ENCODE measurements at regions not wholly inside any gene's neighbourhood (a gene's known extent, or its start where the extent isn't known, plus 50 kb on each side); places are given as distances from the start of the nearest gene placed in this dataset.

DNA sequence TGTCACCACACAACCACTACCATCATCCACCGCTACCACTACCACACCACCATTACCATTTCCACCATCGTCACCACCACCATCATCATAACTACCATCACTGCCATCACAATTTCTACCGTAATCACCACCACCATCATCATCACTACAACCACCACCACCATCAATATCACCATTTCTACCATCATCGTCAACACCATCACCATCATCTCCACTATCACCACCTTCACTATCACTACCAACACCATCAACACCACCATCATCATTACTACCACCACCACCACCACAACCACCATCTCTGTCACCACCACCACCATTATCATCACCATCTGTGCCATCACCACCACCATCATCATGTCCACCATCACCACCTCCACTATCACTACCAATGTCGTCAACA, 524.5 kb upstream of the C16orf82 start:
- Histone ChIP-seq H3K4me1 (ENCODE audit: insufficient read depth, low read length) (no peaks in the 10 kb centered on the region), H3K9me3 (ENCODE audit: insufficient read depth, low read depth, low read length) (peaks cover 2% of the 10 kb centered on the region; the same call in 1 of the 2 replicates), H3K27ac (ENCODE audit: low read depth, low read length) (no peak overlapping the region), H3K27me3 (ENCODE audit: insufficient read depth, low read length) (no peaks in the 10 kb centered on the region), H3K9ac (ENCODE audit: low read depth, low read length) (no peak overlapping the region), H3K4me3 (ENCODE audit: low read length) (no peak overlapping the region), H3K36me3 (ENCODE audit: insufficient read depth, low read length) (no peaks in the 10 kb centered on the region)
- 94% methylated on average over 5 of the region's 5 CpGs for WGBS

DNA sequence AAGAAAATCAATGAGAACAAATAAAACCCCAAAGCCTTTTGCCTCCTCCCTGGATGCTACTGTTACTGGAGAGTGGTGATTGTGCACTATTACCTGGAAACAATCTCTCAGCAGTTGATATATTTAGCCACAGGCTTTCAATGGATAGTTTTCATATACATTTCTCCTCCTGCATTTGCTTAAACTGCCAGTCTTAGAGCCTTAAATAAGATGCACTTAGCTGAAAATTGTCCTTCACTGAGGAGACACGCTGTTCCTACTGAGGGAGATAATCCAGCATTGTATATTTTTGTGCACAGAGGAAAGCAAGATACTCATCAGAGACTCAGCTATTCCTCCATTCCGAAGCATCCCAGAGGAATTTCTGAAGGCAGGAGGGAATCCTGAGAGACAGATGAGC, 520.2 kb upstream of the C16orf82 start:
- H3K27me3 ChIP-seq (ENCODE audit: insufficient read depth, low read length), result no peaks in the 10 kb centered on the region
- no peak overlapping the region for H3K9ac ChIP-seq (ENCODE audit: low read depth, low read length)
- peaks cover 2% of the 10 kb centered on the region; the same call in 1 of the 2 replicates for H3K9me3 ChIP-seq (ENCODE audit: insufficient read depth, low read depth, low read length)
- H3K4me3 ChIP-seq (ENCODE audit: low read length), result no peak overlapping the region
- peaks cover 5% of the 10 kb centered on the region for H3K4me1 ChIP-seq (ENCODE audit: insufficient read depth, low read length)
- H3K36me3 ChIP-seq (ENCODE audit: insufficient read depth, low read length), result no peaks in the 10 kb centered on the region
- 87% methylated on average over 2 of the region's 2 CpGs for WGBS
- H3K27ac ChIP-seq (ENCODE audit: low read depth, low read length), result no peak overlapping the region

DNA sequence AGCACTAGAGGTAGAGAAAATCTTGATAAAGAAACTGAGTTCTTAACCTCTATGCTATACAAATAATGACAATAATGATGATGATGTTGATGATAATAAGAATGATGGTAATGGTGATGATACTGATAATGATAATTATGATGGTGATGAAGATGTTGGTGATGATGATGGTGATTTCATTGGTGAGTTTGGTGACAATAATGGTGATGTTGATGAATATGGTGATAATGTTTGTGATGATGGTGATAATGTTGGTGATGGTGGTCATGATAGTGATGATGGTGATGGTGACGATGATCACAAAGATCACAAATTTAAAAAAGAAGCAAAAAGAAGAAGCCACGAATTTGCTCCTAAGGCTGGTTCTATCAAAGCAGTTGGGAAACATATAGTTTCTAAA, 519.0 kb upstream of the C16orf82 start:
- 90% methylated on average over 2 of the region's 2 CpGs for WGBS
- Histone ChIP-seq H3K9me3 (ENCODE audit: insufficient read depth, low read depth, low read length) (no peaks in the 10 kb centered on the region), H3K36me3 (ENCODE audit: insufficient read depth, low read length) (no peaks in the 10 kb centered on the region), H3K27ac (ENCODE audit: low read depth, low read length) (no peak overlapping the region), H3K27me3 (ENCODE audit: insufficient read depth, low read length) (no peaks in the 10 kb centered on the region), H3K4me3 (ENCODE audit: low read length) (no peak overlapping the region), H3K9ac (ENCODE audit: low read depth, low read length) (no peak overlapping the region), H3K4me1 (ENCODE audit: insufficient read depth, low read length) (peaks cover 5% of the 10 kb centered on the region)

DNA sequence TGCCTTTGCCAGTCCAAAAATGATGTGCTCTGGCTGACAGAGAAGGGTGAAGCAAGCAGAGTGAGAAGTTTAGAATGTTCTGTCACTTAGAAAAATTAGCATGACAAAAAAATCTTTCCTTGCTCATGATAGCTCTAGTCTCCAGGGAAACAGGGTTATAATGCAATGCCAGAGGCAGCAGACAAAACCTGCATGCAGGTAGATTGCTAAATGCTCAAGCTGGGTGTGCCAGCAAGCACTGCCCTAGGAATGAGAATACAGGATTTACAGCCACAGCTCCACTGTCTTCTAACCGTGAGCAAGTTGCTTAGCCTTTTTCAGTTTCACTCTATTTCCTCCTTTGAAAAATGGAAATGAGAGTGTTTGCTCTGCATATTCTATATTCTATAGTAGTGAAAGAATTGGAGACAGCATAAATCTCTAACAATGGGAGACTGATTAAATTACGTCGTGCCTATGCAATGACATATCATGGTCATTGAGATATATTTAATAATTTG, 516.6 kb upstream of the C16orf82 start:
- Histone ChIP-seq H3K4me1 (ENCODE audit: insufficient read depth, low read length) (peaks cover 5% of the 10 kb centered on the region), H3K27ac (ENCODE audit: low read depth, low read length) (no peak overlapping the region), H3K27me3 (ENCODE audit: insufficient read depth, low read length) (no peaks in the 10 kb centered on the region), H3K36me3 (ENCODE audit: insufficient read depth, low read length) (no peaks in the 10 kb centered on the region), H3K4me3 (ENCODE audit: low read length) (no peak overlapping the region), H3K9me3 (ENCODE audit: insufficient read depth, low read depth, low read length) (no peaks in the 10 kb centered on the region), H3K9ac (ENCODE audit: low read depth, low read length) (no peak overlapping the region)
- 80% methylated on average over 1 of the region's 3 CpGs for WGBS

DNA sequence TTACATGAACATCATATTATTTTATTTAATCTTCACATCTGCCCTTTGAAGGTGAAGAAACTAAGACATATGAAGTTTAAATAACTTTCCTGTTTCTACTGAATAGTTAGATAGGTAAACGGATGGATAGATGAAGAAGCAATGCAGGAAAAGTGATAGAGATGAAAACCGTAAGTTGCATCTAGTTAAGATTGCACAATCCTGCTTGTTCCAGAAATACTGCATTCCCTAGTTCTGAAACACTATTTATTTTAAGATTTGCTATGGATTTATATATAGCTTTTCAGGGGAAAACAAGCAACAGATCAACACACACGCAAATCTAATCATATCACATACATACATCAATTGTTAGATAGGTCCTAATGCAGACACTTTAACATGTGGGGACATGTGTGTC, 512.7 kb upstream of the C16orf82 start:
- H3K4me1 ChIP-seq (ENCODE audit: insufficient read depth, low read length), result peaks cover 5% of the 10 kb centered on the region
- H3K27me3 ChIP-seq (ENCODE audit: insufficient read depth, low read length), result no peaks in the 10 kb centered on the region
- WGBS, result 92% methylated on average over 2 of the region's 3 CpGs
- no peak overlapping the region for H3K9ac ChIP-seq (ENCODE audit: low read depth, low read length)
- H3K27ac ChIP-seq (ENCODE audit: low read depth, low read length), result no peak overlapping the region
- no peaks in the 10 kb centered on the region for H3K9me3 ChIP-seq (ENCODE audit: insufficient read depth, low read depth, low read length)
- no peak overlapping the region for H3K4me3 ChIP-seq (ENCODE audit: low read length)
- H3K36me3 ChIP-seq (ENCODE audit: insufficient read depth, low read length), result no peaks in the 10 kb centered on the region

DNA sequence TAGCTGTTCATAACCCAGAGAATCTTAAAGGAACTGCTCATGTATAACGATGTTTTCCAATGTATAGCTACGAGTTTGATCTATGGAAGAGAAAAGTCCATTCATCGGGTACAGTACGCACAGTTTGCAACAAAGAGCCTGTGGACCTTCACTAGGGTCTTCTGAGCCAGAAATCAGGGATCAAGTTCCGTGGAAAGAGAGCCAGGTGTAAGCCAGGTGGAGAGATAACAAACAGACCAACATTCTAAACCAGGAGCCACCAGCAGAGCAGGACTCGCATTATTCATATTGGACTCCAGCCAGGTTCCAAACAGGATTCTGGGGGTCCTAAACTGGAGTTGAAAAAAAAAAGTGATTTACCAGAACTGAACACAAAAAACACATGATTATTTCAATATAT, 505.4 kb upstream of the C16orf82 start:
- Histone ChIP-seq H3K36me3 (ENCODE audit: insufficient read depth, low read length) (no peaks in the 10 kb centered on the region), H3K4me1 (ENCODE audit: insufficient read depth, low read length) (no peaks in the 10 kb centered on the region)
- 92% methylated on average over 6 of the region's 6 CpGs for WGBS

DNA sequence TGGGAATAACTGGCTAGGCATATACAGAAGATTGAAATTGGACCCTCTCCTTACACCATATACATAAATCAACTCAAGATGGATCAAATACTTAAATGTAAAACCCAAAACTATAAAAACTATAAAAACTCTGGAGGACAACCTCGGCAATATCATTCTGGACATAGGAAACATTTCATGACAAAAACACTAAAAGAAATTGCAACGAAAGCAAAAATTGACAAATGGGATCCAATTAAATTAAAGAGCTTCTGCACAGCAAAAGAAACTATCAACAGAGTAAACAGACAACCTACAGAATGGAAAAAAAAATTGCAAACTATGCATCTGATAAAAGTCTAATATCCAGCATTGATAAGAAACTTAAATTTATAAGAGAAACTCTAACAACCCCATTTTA, 503.7 kb upstream of the C16orf82 start:
- H3K9me3 ChIP-seq (ENCODE audit: insufficient read depth, low read depth, low read length), result no peaks in the 10 kb centered on the region
- no peaks in the 10 kb centered on the region for H3K36me3 ChIP-seq (ENCODE audit: insufficient read depth, low read length)
- WGBS, result 98% methylated on average over 2 of the region's 2 CpGs
- no peak overlapping the region for H3K9ac ChIP-seq (ENCODE audit: low read depth, low read length)
- H3K27ac ChIP-seq (ENCODE audit: low read depth, low read length), result no peak overlapping the region
- no peaks in the 10 kb centered on the region for H3K27me3 ChIP-seq (ENCODE audit: insufficient read depth, low read length)
- H3K4me1 ChIP-seq (ENCODE audit: insufficient read depth, low read length), result no peaks in the 10 kb centered on the region
- H3K4me3 ChIP-seq (ENCODE audit: low read length), result no peak overlapping the region

More for the DNA sequence above, 505.4 kb upstream of the C16orf82 start:
- H3K9ac ChIP-seq (ENCODE audit: low read depth, low read length), result no peak overlapping the region
- H3K27ac ChIP-seq (ENCODE audit: low read depth, low read length), result no peak overlapping the region
- no peaks in the 10 kb centered on the region for H3K27me3 ChIP-seq (ENCODE audit: insufficient read depth, low read length)
- no peak overlapping the region for H3K4me3 ChIP-seq (ENCODE audit: low read length)
- no peaks in the 10 kb centered on the region for H3K9me3 ChIP-seq (ENCODE audit: insufficient read depth, low read depth, low read length)

DNA sequence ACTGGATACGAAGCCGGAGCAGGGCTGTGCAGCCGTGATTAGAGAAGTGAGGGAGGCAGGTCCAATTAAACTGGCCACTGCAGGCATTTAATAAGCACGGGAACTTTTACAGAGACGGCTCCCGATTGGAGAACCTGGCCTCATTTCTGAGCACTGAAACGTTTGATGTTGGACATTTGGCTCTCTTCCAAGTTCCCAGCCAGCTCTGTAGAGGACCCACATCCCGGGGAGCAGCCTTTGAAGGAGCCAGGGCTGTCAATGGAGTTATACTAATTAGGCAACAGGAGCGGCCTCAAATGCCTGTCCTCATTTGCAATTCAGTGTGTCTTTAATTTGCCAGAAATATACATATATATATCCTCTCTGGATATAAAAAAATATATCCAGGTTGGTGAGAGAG, 499.4 kb upstream of the C16orf82 start:
- H3K36me3 ChIP-seq (ENCODE audit: insufficient read depth, low read length), result no peaks in the 10 kb centered on the region
- no peaks in the 10 kb centered on the region for H3K9me3 ChIP-seq (ENCODE audit: insufficient read depth, low read depth, low read length)
- 89% methylated on average over 9 of the region's 9 CpGs for WGBS
- no peak overlapping the region for H3K27ac ChIP-seq (ENCODE audit: low read depth, low read length)
- H3K4me1 ChIP-seq (ENCODE audit: insufficient read depth, low read length), result no peaks in the 10 kb centered on the region
- no peak overlapping the region for H3K4me3 ChIP-seq (ENCODE audit: low read length)
- no peak overlapping the region for H3K9ac ChIP-seq (ENCODE audit: low read depth, low read length)
- H3K27me3 ChIP-seq (ENCODE audit: insufficient read depth, low read length), result no peaks in the 10 kb centered on the region

DNA sequence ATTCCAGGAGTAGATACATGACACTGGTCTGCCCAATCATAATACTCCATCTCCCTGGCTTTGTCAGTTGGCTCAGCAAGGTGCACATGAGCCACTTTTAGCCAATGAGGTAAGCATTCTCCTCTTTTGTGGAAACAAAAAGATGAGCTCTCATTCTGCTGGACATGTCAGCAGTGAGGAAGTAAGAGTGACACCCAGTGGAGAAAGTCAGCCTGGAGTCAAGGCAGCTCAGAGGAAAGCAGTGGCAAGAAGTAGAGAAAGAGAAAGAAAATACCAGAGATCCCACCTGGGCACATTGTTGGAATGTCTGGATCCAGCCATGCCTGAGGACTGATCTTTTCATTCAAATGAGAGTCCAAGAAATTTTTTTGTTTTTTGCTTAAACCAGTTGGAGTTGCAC, 496.9 kb upstream of the C16orf82 start:
- H3K9me3 ChIP-seq (ENCODE audit: insufficient read depth, low read depth, low read length), result peaks cover 4% of the 10 kb centered on the region; the same call in 1 of the 2 replicates
- H3K27me3 ChIP-seq (ENCODE audit: insufficient read depth, low read length), result no peaks in the 10 kb centered on the region
- no peak overlapping the region for H3K27ac ChIP-seq (ENCODE audit: low read depth, low read length)
- H3K36me3 ChIP-seq (ENCODE audit: insufficient read depth, low read length), result no peaks in the 10 kb centered on the region
- no peak overlapping the region for H3K4me3 ChIP-seq (ENCODE audit: low read length)
- no peak overlapping the region for H3K9ac ChIP-seq (ENCODE audit: low read depth, low read length)
- H3K4me1 ChIP-seq (ENCODE audit: insufficient read depth, low read length), result peaks cover 4% of the 10 kb centered on the region; the same call in 1 of the 2 replicates

DNA sequence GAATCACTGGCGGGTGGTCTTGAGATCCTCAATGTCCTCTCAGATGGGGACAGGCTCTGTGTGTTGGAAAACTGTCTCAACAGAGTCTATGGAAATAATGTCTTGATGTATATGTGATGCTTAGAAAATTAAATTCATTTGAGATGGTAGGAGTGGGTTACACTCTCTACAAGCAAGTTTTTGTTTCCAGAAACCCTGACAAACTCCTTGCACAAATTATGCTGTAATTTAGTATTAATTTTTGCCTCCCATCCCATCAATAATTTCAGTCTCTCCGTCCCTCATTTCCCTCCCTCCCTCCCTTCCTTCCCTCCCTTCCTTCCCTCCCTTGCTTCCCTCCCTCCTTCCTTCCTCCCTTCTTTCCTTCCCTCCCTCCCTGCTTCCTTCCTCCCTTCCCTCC, 488.0 kb upstream of the C16orf82 start:
- peaks cover 8% of the 10 kb centered on the region for H3K9me3 ChIP-seq (ENCODE audit: insufficient read depth, low read depth, low read length)
- H3K4me1 ChIP-seq (ENCODE audit: insufficient read depth, low read length), result peaks cover 13% of the 10 kb centered on the region
- no peaks in the 10 kb centered on the region for H3K27me3 ChIP-seq (ENCODE audit: insufficient read depth, low read length)
- H3K27ac ChIP-seq (ENCODE audit: low read depth, low read length), result no peak overlapping the region
- H3K36me3 ChIP-seq (ENCODE audit: insufficient read depth, low read length), result no peaks in the 10 kb centered on the region
- WGBS, result 97% methylated on average over 2 of the region's 2 CpGs
- H3K4me3 ChIP-seq (ENCODE audit: low read length), result no peak overlapping the region
- H3K9ac ChIP-seq (ENCODE audit: low read depth, low read length), result no peak overlapping the region

DNA sequence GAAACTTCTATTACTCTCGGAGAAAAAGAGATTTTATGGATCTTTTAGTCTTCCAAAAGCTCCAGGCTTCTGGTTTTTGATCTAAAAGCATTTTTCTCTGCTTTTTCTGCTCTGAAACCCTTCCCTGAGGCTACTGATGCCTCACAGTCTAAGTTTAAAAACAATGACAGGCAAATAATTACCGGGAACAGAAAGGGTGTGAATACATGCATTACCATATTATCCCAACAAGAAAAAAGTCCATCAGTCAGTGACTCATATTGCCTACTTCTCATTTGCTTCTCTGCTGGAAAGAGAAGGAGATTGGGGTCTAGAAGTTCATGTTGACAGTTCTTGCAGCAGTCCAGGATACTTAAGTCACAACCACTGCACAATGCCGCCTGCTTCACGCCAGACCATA, 482.9 kb upstream of the C16orf82 start:
- H3K9me3 ChIP-seq (ENCODE audit: insufficient read depth, low read depth, low read length), result peaks cover 4% of the 10 kb centered on the region; the same call in 1 of the 2 replicates
- no peak overlapping the region for H3K4me3 ChIP-seq (ENCODE audit: low read length)
- no peaks in the 10 kb centered on the region for H3K4me1 ChIP-seq (ENCODE audit: insufficient read depth, low read length)
- 94% methylated on average over 4 of the region's 4 CpGs for WGBS
- no peak overlapping the region for H3K27ac ChIP-seq (ENCODE audit: low read depth, low read length)
- H3K9ac ChIP-seq (ENCODE audit: low read depth, low read length), result no peak overlapping the region
- H3K36me3 ChIP-seq (ENCODE audit: insufficient read depth, low read length), result no peaks in the 10 kb centered on the region
- H3K27me3 ChIP-seq (ENCODE audit: insufficient read depth, low read length), result no peaks in the 10 kb centered on the region

DNA sequence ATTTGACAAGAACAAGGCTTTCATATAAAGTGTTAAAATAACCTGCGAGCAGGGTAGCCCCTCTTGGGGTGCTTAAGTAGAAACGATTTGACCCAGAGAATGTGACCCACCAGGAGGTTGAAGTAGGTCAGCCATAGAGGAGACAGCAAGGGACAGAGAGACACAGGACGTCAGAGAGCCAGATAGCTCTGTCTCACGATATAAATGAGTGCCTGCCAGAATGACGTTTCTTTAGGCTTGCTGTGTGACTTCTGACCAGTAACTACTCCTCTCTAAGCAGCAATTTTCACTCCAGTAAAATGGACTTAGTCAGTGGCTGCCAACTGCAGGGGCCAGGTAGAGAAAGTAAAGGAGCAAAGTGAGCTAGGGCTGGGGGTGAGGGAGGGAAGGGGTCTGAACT, 473.0 kb upstream of the C16orf82 start:
- H3K9ac ChIP-seq (ENCODE audit: low read depth, low read length), result no peak overlapping the region
- H3K9me3 ChIP-seq (ENCODE audit: insufficient read depth, low read depth, low read length), result no peaks in the 10 kb centered on the region
- no peak overlapping the region for H3K27ac ChIP-seq (ENCODE audit: low read depth, low read length)
- WGBS, result 78% methylated on average over 5 of the region's 5 CpGs
- H3K27me3 ChIP-seq (ENCODE audit: insufficient read depth, low read length), result no peaks in the 10 kb centered on the region
- no peak overlapping the region for H3K4me3 ChIP-seq (ENCODE audit: low read length)
- H3K36me3 ChIP-seq (ENCODE audit: insufficient read depth, low read length), result no peaks in the 10 kb centered on the region
- peaks cover 14% of the 10 kb centered on the region for H3K4me1 ChIP-seq (ENCODE audit: insufficient read depth, low read length)
